ENCODE measurements at regions not wholly inside any gene's neighbourhood (a gene's known extent, or its start where the extent isn't known, plus 50 kb on each side); places are given as distances from the start of the nearest gene placed in this dataset.

DNA sequence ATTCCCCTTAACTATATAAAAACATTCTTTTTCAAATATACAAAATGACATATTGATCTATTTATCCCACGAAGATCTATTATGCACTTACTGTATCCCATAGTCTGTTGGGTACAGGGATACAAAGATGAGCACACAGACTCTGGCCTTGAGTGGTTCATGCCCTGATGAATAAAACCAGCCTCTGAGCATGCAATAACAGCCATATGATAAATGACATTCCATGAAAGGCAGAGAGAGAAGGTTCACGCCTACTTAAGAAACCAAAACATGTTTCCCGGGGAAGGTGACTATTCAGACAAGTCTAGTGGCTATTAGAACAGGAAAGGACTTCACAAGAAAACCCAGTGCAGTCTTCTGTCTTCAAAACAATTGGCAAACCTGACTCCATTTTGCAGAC, 406.2 kb upstream of the BRINP1 start:
- BruUV-seq (replicated peaks) = no TSS peak
- DNase-seq (ENCODE audit: low read depth, low spot score) (no peak), ATAC-seq (no peak)
- TF ChIP-seq CEBPB (IDR thresholded peaks at IDR 0.05; ENCODE audit: low read depth) (no peak), SP1 (IDR thresholded peaks at IDR 0.05; ENCODE audit: low read depth) (no peak), YY1 (IDR thresholded peaks at IDR 0.05; ENCODE audit: extremely low read depth, insufficient replicate concordance, low read depth, low read length) (no peak)
- H3K4me1 ChIP-seq (ENCODE audit: control insufficient read depth in 1 of 2, insufficient read depth in 2 of 2, low read length in 2 of 2) = no peaks in the 10 kb centered on the region
- H2AFZ ChIP-seq (ENCODE audit: low read depth, low read length, poor library complexity, severe bottlenecking) = no peak overlapping the region
- ChIA-PET CTCF (no interaction called here), POLR2A (no interaction called here), RAD21 (ENCODE audit: low non-redundant PET in 1 of 2, low total read pairs in 2 of 2, uncharacterized antibody in 2 of 2, unreplicated experiment in 2 of 2) (no interaction called here)
- no peak overlapping the region for H3K4me3 ChIP-seq (replicated peaks in 1 of 2; ENCODE audit: low read depth in 1 of 2, low read length in 2 of 2)
- H3K36me3 ChIP-seq (ENCODE audit: control insufficient read depth in 1 of 2, insufficient read depth in 2 of 2, low read length in 2 of 2) = no peaks in the 10 kb centered on the region
- H3K9ac ChIP-seq (ENCODE audit: low read length) = no peak overlapping the region
- H3K79me2 ChIP-seq (ENCODE audit: insufficient read depth, low read length) = no peaks in the 10 kb centered on the region
- no peak overlapping the region for H3K4me2 ChIP-seq (ENCODE audit: low read length)
- no peaks in the 10 kb centered on the region for H3K9me2 ChIP-seq (ENCODE audit: insufficient read depth)
- no peak overlapping the region for H3K27ac ChIP-seq (ENCODE audit: low read depth, low read length)
- no peaks in the 10 kb centered on the region for H3K27me3 ChIP-seq (ENCODE audit: insufficient read depth, low read length)
- H4K20me1 ChIP-seq (ENCODE audit: insufficient read depth) = no peaks in the 10 kb centered on the region
- H3K9me3 ChIP-seq (ENCODE audit: control insufficient read depth in 1 of 2, insufficient read depth in 1 of 2, low read depth in 1 of 2, low read length in 2 of 2) = no peaks in the 10 kb centered on the region
- intact Hi-C loops (cut with micrococcal nuclease) = no loop called here

DNA sequence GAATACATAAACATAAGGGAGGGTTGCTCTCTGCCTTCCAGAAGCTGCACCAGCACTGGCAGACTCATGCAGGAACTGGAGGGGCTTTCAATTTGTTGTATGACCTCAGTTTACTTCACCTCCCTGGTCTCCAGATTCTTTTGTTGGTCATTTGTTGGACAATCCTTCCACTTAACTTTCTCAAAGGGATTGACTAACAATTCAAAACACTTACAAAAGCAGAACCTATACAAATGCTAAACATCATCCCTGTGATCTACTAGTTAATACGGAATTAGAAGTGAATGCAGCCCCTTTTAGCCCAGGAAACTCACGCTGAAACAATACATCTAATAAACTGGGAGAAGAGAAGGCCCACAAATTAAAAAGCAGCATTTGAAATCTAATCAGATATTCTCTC, 404.6 kb upstream of the BRINP1 start:
- no peaks in the 10 kb centered on the region for H3K36me3 ChIP-seq (ENCODE audit: control insufficient read depth in 1 of 2, insufficient read depth in 2 of 2, low read length in 2 of 2)
- no peaks in the 10 kb centered on the region for H3K9me2 ChIP-seq (ENCODE audit: insufficient read depth)
- H4K20me1 ChIP-seq (ENCODE audit: insufficient read depth) = no peaks in the 10 kb centered on the region
- no peak overlapping the region for H2AFZ ChIP-seq (ENCODE audit: low read depth, low read length, poor library complexity, severe bottlenecking)
- CTCF ChIA-PET = no interaction called here
- RAD21 ChIA-PET (ENCODE audit: low non-redundant PET in 1 of 2, low total read pairs in 2 of 2, uncharacterized antibody in 2 of 2, unreplicated experiment in 2 of 2) = no interaction called here
- BruUV-seq (replicated peaks) = no TSS peak
- DNase-seq (ENCODE audit: low read depth, low spot score) (no peak), ATAC-seq (no peak)
- H3K27ac ChIP-seq (ENCODE audit: low read depth, low read length) = no peak overlapping the region
- no peaks in the 10 kb centered on the region for H3K27me3 ChIP-seq (ENCODE audit: insufficient read depth, low read length)
- H3K4me2 ChIP-seq (ENCODE audit: low read length) = no peak overlapping the region
- intact Hi-C loops (cut with micrococcal nuclease) = no loop called here
- no peak overlapping the region for H3K4me3 ChIP-seq (replicated peaks in 1 of 2; ENCODE audit: low read depth in 1 of 2, low read length in 2 of 2)
- H3K4me1 ChIP-seq (ENCODE audit: control insufficient read depth in 1 of 2, insufficient read depth in 2 of 2, low read length in 2 of 2) = no peaks in the 10 kb centered on the region
- H3K79me2 ChIP-seq (ENCODE audit: insufficient read depth, low read length) = no peaks in the 10 kb centered on the region
- TF ChIP-seq JUND (IDR thresholded peaks at IDR 0.05) = no peak
- no peak for TF ChIP-seq EGR1 (IDR thresholded peaks at IDR 0.05; ENCODE audit: low read depth)
- POLR2A ChIA-PET = no interaction called here
- H3K9ac ChIP-seq (ENCODE audit: low read length) = no peak overlapping the region
- H3K9me3 ChIP-seq (ENCODE audit: control insufficient read depth in 1 of 2, insufficient read depth in 1 of 2, low read depth in 1 of 2, low read length in 2 of 2) = no peaks in the 10 kb centered on the region

DNA sequence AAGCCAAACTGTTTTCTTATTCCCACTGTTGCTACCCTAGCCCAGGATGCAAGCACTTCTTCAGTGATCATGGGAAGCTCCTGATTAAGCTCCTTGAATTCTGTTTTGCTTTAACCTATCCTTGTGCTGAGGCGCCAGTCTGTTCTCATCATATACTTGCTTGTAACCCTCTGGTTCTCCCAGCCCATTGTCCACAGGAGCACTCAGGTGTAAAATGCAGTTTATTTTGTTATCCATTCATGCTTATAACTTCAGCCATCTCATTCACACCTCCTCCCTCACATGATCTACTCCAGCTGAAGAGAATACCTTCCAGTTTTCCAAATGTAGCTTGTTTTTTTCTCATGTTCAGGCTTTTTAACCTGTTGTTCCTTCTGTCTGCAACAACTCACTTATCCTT, 402.1 kb upstream of the BRINP1 start:
- Histone ChIP-seq H3K4me1 (ENCODE audit: control insufficient read depth in 1 of 2, insufficient read depth in 2 of 2, low read length in 2 of 2) (no peaks in the 10 kb centered on the region), H3K27me3 (ENCODE audit: insufficient read depth, low read length) (no peaks in the 10 kb centered on the region), H2AFZ (ENCODE audit: low read depth, low read length, poor library complexity, severe bottlenecking) (no peak overlapping the region), H3K79me2 (ENCODE audit: insufficient read depth, low read length) (no peaks in the 10 kb centered on the region), H3K36me3 (ENCODE audit: control insufficient read depth in 1 of 2, insufficient read depth in 2 of 2, low read length in 2 of 2) (no peaks in the 10 kb centered on the region), H3K4me3 (replicated peaks in 1 of 2; ENCODE audit: low read depth in 1 of 2, low read length in 2 of 2) (no peak overlapping the region), H4K20me1 (ENCODE audit: insufficient read depth) (no peaks in the 10 kb centered on the region), H3K9ac (ENCODE audit: low read length) (no peak overlapping the region), H3K9me2 (ENCODE audit: insufficient read depth) (no peaks in the 10 kb centered on the region), H3K4me2 (ENCODE audit: low read length) (no peak overlapping the region), H3K9me3 (ENCODE audit: control insufficient read depth in 1 of 2, insufficient read depth in 1 of 2, low read depth in 1 of 2, low read length in 2 of 2) (no peaks in the 10 kb centered on the region), H3K27ac (ENCODE audit: low read depth, low read length) (no peak overlapping the region)
- no TSS peak for BruUV-seq (replicated peaks)
- ChIA-PET CTCF (no interaction called here), POLR2A (no interaction called here), RAD21 (ENCODE audit: low non-redundant PET in 1 of 2, low total read pairs in 2 of 2, uncharacterized antibody in 2 of 2, unreplicated experiment in 2 of 2) (no interaction called here)
- ATAC-seq (no peak), DNase-seq (ENCODE audit: low read depth, low spot score) (no peak)
- TF ChIP-seq POLR2AphosphoS5 (IDR thresholded peaks at IDR 0.05; ENCODE audit: low read depth, low read length) (no peak), CEBPB (IDR thresholded peaks at IDR 0.05; ENCODE audit: low read depth) (no peak)
- intact Hi-C loops (cut with micrococcal nuclease) = no loop called here

Measured in HCT116 (cell line).